Common myeloid progenitor, CD34-positive (primary cell): ENCODE measurements at regions not wholly inside any gene's neighbourhood (a gene's known extent, or its start where the extent isn't known, plus 50 kb on each side); places are given as distances from the start of the nearest gene placed in this dataset.

Experiments used
- CTCF ChIA-PET: fragments of 350-600 bp; sonication (Branson Sonifier 250); formaldehyde crosslinking; loops from one replicate; lab custom pipeline; 2021; ENCODE audit warnings: antibody characterized with exemption; lab: Charles Lee
- POLR2A ChIA-PET: fragments of 350-600 bp; sonication (Branson Sonifier 250); formaldehyde crosslinking; loops from one replicate; lab custom pipeline; 2021; ENCODE audit warnings: antibody characterized with exemption; lab: Charles Lee
- DNase-seq, 3 donors: peaks; one replicate each; pipeline versions ENCODE4 v3.0.0 to v3.0.0-alpha.2; 2013
- H3K27ac ChIP-seq, 2 experiments: 1 replicate in 1 of 2; 2 replicates in 1 of 2; pipeline ENCODE4 v1.7.0; 2013; ENCODE audit warnings: inconsistent platforms in 2 of 2, low read length in 2 of 2, mild to moderate bottlenecking in 2 of 2, low read depth in 1 of 2, moderate library complexity in 1 of 2; ENCODE audit not compliant: severe bottlenecking in 2 of 2, insufficient read depth in 1 of 2, poor library complexity in 1 of 2
- H3K27me3 ChIP-seq, 5 experiments: replicated peaks in 2 of 5; 1 replicate in 3 of 5; 2 replicates in 2 of 5; pipeline versions ENCODE4 v1.6.1 to v1.7.0; 2013; ENCODE audit warnings: low read length in 4 of 5, mild to moderate bottlenecking in 2 of 5, moderate library complexity in 2 of 5, inconsistent platforms in 1 of 5; ENCODE audit not compliant: insufficient read depth in 5 of 5, control insufficient read depth in 4 of 5
- H3K36me3 ChIP-seq, 4 experiments: 1 replicate in 2 of 4; 2 replicates in 2 of 4; pipeline versions ENCODE4 v1.6.1 to v1.7.0; 2013; ENCODE audit warnings: low read length in 3 of 4, control low read depth in 1 of 4, mild to moderate bottlenecking in 1 of 4; ENCODE audit not compliant: control insufficient read depth in 4 of 4, insufficient read depth in 4 of 4
- H3K4me1 ChIP-seq, 4 experiments: 1 replicate in 3 of 4; 2 replicates in 1 of 4; pipeline versions ENCODE4 v1.6.1 to v1.7.1; 2013; ENCODE audit warnings: low read length in 3 of 4, mild to moderate bottlenecking in 3 of 4, control low read depth in 1 of 4, inconsistent platforms in 1 of 4, moderate library complexity in 1 of 4; ENCODE audit not compliant: control insufficient read depth in 4 of 4, insufficient read depth in 4 of 4; ENCODE audit errors: control extremely low read depth in 1 of 4
- H3K4me3 ChIP-seq, 7 experiments: 1 replicate in 4 of 7; 2 replicates in 3 of 7; pipeline versions ENCODE4 v1.5.1 to v1.7.0; 2013; ENCODE audit warnings: mild to moderate bottlenecking in 7 of 7, low read length in 6 of 7, moderate library complexity in 6 of 7, inconsistent platforms in 2 of 7, low read depth in 2 of 7, control low read depth in 1 of 7; ENCODE audit not compliant: insufficient read depth in 4 of 7, control insufficient read depth in 1 of 7; ENCODE audit errors: extremely low read depth in 1 of 7
- H3K9me3 ChIP-seq, 5 experiments: 1 replicate in 4 of 5; 2 replicates in 1 of 5; pipeline versions ENCODE4 v1.6.1 to v1.7.1; 2013; ENCODE audit warnings: low read length in 4 of 5, mild to moderate bottlenecking in 2 of 5, inconsistent platforms in 1 of 5, low read depth in 1 of 5, moderate library complexity in 1 of 5; ENCODE audit not compliant: control insufficient read depth in 4 of 5, insufficient read depth in 2 of 5; ENCODE audit errors: control extremely low read depth in 1 of 5
- WGBS: methylation state at CpG from one replicate; pipeline ENCODE4 v1.1.5; 2013; ENCODE audit not compliant: insufficient coverage; 5-methylcytosine and 5-hydroxymethylcytosine counted together

DNA sequence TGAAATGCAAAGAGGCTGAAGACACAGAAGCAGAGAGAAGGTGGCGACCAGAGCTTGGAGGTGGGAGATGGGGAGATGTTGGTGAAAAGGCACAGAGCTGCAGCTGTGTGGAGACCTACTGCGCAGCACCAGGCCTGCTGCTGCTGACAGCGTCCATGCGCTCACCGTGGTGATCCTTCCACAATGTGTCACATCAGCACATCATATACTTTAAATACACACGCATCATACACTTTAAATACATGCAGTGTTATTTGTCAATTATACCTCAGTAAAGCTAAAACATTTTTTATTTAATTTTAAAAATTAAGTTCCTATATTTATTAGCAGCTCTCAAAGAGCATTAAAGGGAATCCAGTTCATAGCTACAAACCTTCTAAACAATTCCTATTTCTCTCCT is 200.9 kb downstream of the TTLL2 start:
- no peaks in the 10 kb centered on the region for H3K4me1 ChIP-seq
- DNase-seq, result no peak
- no peak overlapping the region for H3K27ac ChIP-seq
- POLR2A ChIA-PET, result no interaction called here
- no peaks in the 10 kb centered on the region for H3K36me3 ChIP-seq
- WGBS, result 100% methylated on average over 2 of the region's 6 CpGs
- peaks cover 0 to 25% (median 9%) of the 10 kb centered on the region in 5 experiments for H3K27me3 ChIP-seq
- H3K4me3 ChIP-seq, result no peak overlapping the region
- H3K9me3 ChIP-seq, result no peaks in the 10 kb centered on the region
- CTCF ChIA-PET, result interaction anchor here (1.7 to 1.9 kb wide), 2 partner anchors 11 kb away, joined by 5 read pairs; no protein-coding TSS in a partner anchor

GRCh38 chr6:167526465-167527368 is 201.8 kb downstream of the TTLL2 start:
- no peaks in the 10 kb centered on the region for H3K36me3 ChIP-seq
- ChIA-PET POLR2A (no interaction called here), CTCF (interaction anchor here (1.7 to 1.9 kb wide), 2 partner anchors 10 to 12 kb away, joined by 5 read pairs; no protein-coding TSS in a partner anchor)
- DNase-seq, result no peak
- no peak overlapping the region for H3K27ac ChIP-seq
- H3K9me3 ChIP-seq, result peaks cover 0 to under 1% (median 0%) of the 10 kb centered on the region in 5 experiments
- WGBS, result 93% methylated on average over 16 of the region's 23 CpGs
- H3K27me3 ChIP-seq, result peaks cover 0 to 25% (median 13%) of the 10 kb centered on the region in 5 experiments
- H3K4me1 ChIP-seq, result no peaks in the 10 kb centered on the region
- no peak overlapping the region for H3K4me3 ChIP-seq

DNA sequence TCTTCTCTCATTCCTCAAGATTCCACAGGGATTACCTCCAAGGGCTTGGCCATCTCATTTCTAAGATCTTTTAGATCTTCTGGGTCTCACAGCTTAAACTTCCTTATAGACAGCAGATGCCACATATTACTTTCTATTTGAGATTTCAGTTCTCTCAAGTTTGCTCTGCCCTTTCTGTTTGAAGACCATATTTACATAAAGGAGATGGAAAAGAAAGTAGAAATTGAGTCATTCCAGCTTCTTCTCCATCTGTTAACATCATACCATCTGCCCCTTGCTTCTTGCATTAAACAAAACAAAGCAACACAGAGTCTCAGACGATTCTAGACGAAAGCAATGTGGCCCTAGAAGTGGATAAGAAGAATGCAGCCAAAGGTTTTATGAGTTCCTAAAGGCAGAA is 203.4 kb downstream of the TTLL2 start:
- H3K36me3 ChIP-seq, result no peaks in the 10 kb centered on the region
- WGBS, result no CpG with 5 or more reads among the region's 2 CpGs
- no peak overlapping the region for H3K27ac ChIP-seq
- DNase-seq, result no peak
- ChIA-PET POLR2A (no interaction called here), CTCF (no interaction called here)
- no peaks in the 10 kb centered on the region for H3K4me1 ChIP-seq
- H3K9me3 ChIP-seq, result peaks cover 0 to 2% (median 0%) of the 10 kb centered on the region in 5 experiments
- no peak overlapping the region for H3K4me3 ChIP-seq
- H3K27me3 ChIP-seq, result peaks cover 0 to 30% (median 14%) of the 10 kb centered on the region in 5 experiments

- ChIA-PET CTCF (no interaction called here), POLR2A (no interaction called here)
- no peaks in the 10 kb centered on the region for H3K4me1 ChIP-seq
- H3K36me3 ChIP-seq, result no peaks in the 10 kb centered on the region
- peaks cover 0 to 2% (median 0%) of the 10 kb centered on the region in 5 experiments for H3K9me3 ChIP-seq
- 90% methylated on average over 3 of the region's 6 CpGs for WGBS
- H3K27ac ChIP-seq, result no peak overlapping the region
- peaks cover 0 to 30% (median 14%) of the 10 kb centered on the region in 5 experiments for H3K27me3 ChIP-seq
- DNase-seq, result no peak
- no peak overlapping the region for H3K4me3 ChIP-seq
Observed at GRCh38 chr6:167528976-167529375, 204.1 kb downstream of the TTLL2 start.

GRCh38 chr6:167529444-167530335 is 204.8 kb downstream of the TTLL2 start:
- ChIA-PET POLR2A (no interaction called here), CTCF (no interaction called here)
- no peak overlapping the region for H3K4me3 ChIP-seq
- H3K36me3 ChIP-seq, result no peaks in the 10 kb centered on the region
- H3K27me3 ChIP-seq, result peaks cover 0 to 30% (median 14%) of the 10 kb centered on the region in 5 experiments
- H3K4me1 ChIP-seq, result no peaks in the 10 kb centered on the region
- H3K9me3 ChIP-seq, result peaks cover 0 to 2% (median 0%) of the 10 kb centered on the region in 5 experiments
- no peak for DNase-seq
- 93% methylated on average over 11 of the region's 11 CpGs for WGBS
- H3K27ac ChIP-seq, result no peak overlapping the region

- Histone ChIP-seq H3K36me3 (no peaks in the 10 kb centered on the region), H3K27ac (no peak overlapping the region), H3K9me3 (peaks cover 0 to 7% (median 0%) of the 10 kb centered on the region in 5 experiments), H3K27me3 (peaks cover 0 to 30% (median 14%) of the 10 kb centered on the region in 5 experiments), H3K4me3 (no peak overlapping the region), H3K4me1 (no peaks in the 10 kb centered on the region)
- 96% methylated on average over 16 of the region's 16 CpGs for WGBS
- ChIA-PET POLR2A (no interaction called here), CTCF (no interaction called here)
- DNase-seq, result no peak
Observed at GRCh38 chr6:167530951-167531350, 206.1 kb downstream of the TTLL2 start.
